Spleen (tissue), 11 donors: ENCODE measurements at regions not wholly inside any gene's neighbourhood (a gene's known extent, or its start where the extent isn't known, plus 50 kb on each side); places are given as distances from the start of the nearest gene placed in this dataset.
"Not testable (repeated sequence)": the region's sequence is repeated elsewhere in the genome, so short reads cannot be mapped to it uniquely, and the experiment has no call there.

ENCODE experiments used
- DNase-seq: peaks from one replicate; pipeline ENCODE4 v3.0.0-alpha.2; 2020
- H3K27ac ChIP-seq, 8 donors: fragments of 200-600 bp; sonication (generic) in 7 of 8; 1 replicate in 4 of 8; 2 replicates in 4 of 8; pipeline versions ENCODE4 v1.5.0 to v1.8.0; 2016 to 2021; ENCODE audit warnings: inconsistent platforms in 4 of 8, mild to moderate bottlenecking in 4 of 8, moderate library complexity in 1 of 8
- H3K27me3 ChIP-seq, 7 donors: fragments of 200-600 bp; sonication (generic) in 6 of 7; replicated peaks in 1 of 7; 1 replicate in 4 of 7; 2 replicates in 3 of 7; pipeline versions ENCODE4 v1.5.0 to v1.8.0; 2016 to 2021; ENCODE audit warnings: inconsistent platforms in 3 of 7, mild to moderate bottlenecking in 1 of 7
- H3K36me3 ChIP-seq, 6 donors: fragments of 200-600 bp; sonication (generic) in 5 of 6; 1 replicate in 4 of 6; 2 replicates in 2 of 6; pipeline versions ENCODE4 v1.5.0 to v1.8.0; 2016 to 2021; ENCODE audit warnings: inconsistent platforms in 2 of 6
- H3K4me1 ChIP-seq, 6 donors: fragments of 200-600 bp; sonication (generic) in 5 of 6; 1 replicate in 3 of 6; 2 replicates in 3 of 6; pipeline versions ENCODE4 v1.5.0 to v1.8.0; 2016 to 2021; ENCODE audit warnings: inconsistent platforms in 3 of 6
- H3K4me3 ChIP-seq, 8 donors: fragments of 200-600 bp; sonication (generic) in 7 of 8; 1 replicate in 4 of 8; 2 replicates in 4 of 8; pipeline versions ENCODE4 v1.5.0 to v1.8.0; 2016 to 2021; ENCODE audit warnings: inconsistent platforms in 4 of 8, mild to moderate bottlenecking in 4 of 8, moderate library complexity in 2 of 8
- H3K9me3 ChIP-seq, 8 donors: fragments of 200-600 bp; sonication (generic) in 7 of 8; 1 replicate in 4 of 8; 2 replicates in 4 of 8; pipeline versions ENCODE4 v1.5.0 to v1.8.0; 2016 to 2021; ENCODE audit warnings: inconsistent platforms in 4 of 8
- POLR2A ChIP-seq, 3 donors: fragments of 450-650 bp; IDR thresholded peaks; one replicate each; pipeline ENCODE4 v1.5.1; 2017; ENCODE audit warnings: antibody characterized with exemption in 3 of 3, mild to moderate bottlenecking in 1 of 3
- POLR2AphosphoS5 ChIP-seq, 3 donors: sonication (generic); formaldehyde crosslinking; IDR thresholded peaks; one replicate each; pipeline ENCODE4 v1.5.1; 2017; ENCODE audit warnings: antibody characterized with exemption in 3 of 3
- WGBS, 5 donors: extraction: QIAGEN DNeasy Blood & Tissue Kit in 3 of 5; methylation state at CpG; one replicate each; pipeline versions ENCODE4 v1.1.5 to v1.1.7; 2013 to 2018; 5-methylcytosine and 5-hydroxymethylcytosine counted together
- intact Hi-C: fragments of 100-400 bp; cut with DNase I; formaldehyde crosslinking; loops from one replicate; pipeline ENCODE4 v1.15.0; 2023; ENCODE audit warnings: low total_unique reads
- TF ChIP-seq, protein P1 (sequence below), 11 experiments: fragments of 200-600 bp in 7 of 11; fragments of 450-650 bp in 4 of 11; sonication (generic) in 4 of 11; IDR thresholded peaks in 8 of 11; conservative IDR thresholded peaks in 3 of 11; 1 replicate in 7 of 11; 2 replicates in 4 of 11; pipeline versions ENCODE4 v1.4.0 to v1.8.0; 2016 to 2021; ENCODE audit warnings: antibody characterized with exemption in 11 of 11, inconsistent platforms in 4 of 11, mild to moderate bottlenecking in 1 of 11
- donor health status: healthy with polysubstance abuse.
- donor health status: DM: no; HTN: no; CAD: no; lungs with moderate emphysema.
- donor health status: DM: no; HTN: no; CAD: no.
- donor health status: Bipolar disorder and iron deficiency.
- donor health status: healthy.
- donor health status: DM: no; HTN: no; CAD: no.
- donor health status: DM: yes; HTN: yes; CAD: no.

GRCh38 chr18:24613896-24614640 lies 153.6 kb downstream of the HRH4 start:
- Histone ChIP-seq H3K27me3 (no peaks in the 10 kb centered on the region), H3K4me1 (no peaks in the 10 kb centered on the region), H3K4me3 (no peak overlapping the region), H3K36me3 (no peaks in the 10 kb centered on the region), H3K27ac (no peak overlapping the region), H3K9me3 (no peaks in the 10 kb centered on the region)
- intact Hi-C loops = no loop called here
- TF ChIP-seq, protein P1, sequence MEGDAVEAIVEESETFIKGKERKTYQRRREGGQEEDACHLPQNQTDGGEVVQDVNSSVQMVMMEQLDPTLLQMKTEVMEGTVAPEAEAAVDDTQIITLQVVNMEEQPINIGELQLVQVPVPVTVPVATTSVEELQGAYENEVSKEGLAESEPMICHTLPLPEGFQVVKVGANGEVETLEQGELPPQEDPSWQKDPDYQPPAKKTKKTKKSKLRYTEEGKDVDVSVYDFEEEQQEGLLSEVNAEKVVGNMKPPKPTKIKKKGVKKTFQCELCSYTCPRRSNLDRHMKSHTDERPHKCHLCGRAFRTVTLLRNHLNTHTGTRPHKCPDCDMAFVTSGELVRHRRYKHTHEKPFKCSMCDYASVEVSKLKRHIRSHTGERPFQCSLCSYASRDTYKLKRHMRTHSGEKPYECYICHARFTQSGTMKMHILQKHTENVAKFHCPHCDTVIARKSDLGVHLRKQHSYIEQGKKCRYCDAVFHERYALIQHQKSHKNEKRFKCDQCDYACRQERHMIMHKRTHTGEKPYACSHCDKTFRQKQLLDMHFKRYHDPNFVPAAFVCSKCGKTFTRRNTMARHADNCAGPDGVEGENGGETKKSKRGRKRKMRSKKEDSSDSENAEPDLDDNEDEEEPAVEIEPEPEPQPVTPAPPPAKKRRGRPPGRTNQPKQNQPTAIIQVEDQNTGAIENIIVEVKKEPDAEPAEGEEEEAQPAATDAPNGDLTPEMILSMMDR (IDR thresholded peaks at IDR 0.05 in 8 of 11, conservative IDR thresholded peaks at IDR 0.05 in 3 of 11) = no peak
- TF ChIP-seq POLR2AphosphoS5 (IDR thresholded peaks at IDR 0.05) (no peak), POLR2A (IDR thresholded peaks at IDR 0.05) (no peak)
- DNase-seq = no peak
- WGBS, 5 donors = 38 to 63% (median 41%) methylated on average over 3 of the region's 3 CpGs

- WGBS, 5 donors = 47 to 81% (median 76%) methylated on average over 3 of the region's 3 CpGs
- H3K4me1 ChIP-seq = no peaks in the 10 kb centered on the region
- no peak for DNase-seq
- H3K27me3 ChIP-seq = no peaks in the 10 kb centered on the region
- no peak overlapping the region for H3K4me3 ChIP-seq
- H3K36me3 ChIP-seq = no peaks in the 10 kb centered on the region
- TF ChIP-seq POLR2AphosphoS5 (IDR thresholded peaks at IDR 0.05) (no peak), POLR2A (IDR thresholded peaks at IDR 0.05) (no peak)
- TF ChIP-seq, protein P1 (IDR thresholded peaks at IDR 0.05 in 8 of 11, conservative IDR thresholded peaks at IDR 0.05 in 3 of 11) = no peak
- intact Hi-C loops = no loop called here
- no peak overlapping the region for H3K27ac ChIP-seq
- H3K9me3 ChIP-seq = no peaks in the 10 kb centered on the region
Observed at GRCh38 chr18:24616653-24617052, 156.2 kb downstream of the HRH4 start.

DNA sequence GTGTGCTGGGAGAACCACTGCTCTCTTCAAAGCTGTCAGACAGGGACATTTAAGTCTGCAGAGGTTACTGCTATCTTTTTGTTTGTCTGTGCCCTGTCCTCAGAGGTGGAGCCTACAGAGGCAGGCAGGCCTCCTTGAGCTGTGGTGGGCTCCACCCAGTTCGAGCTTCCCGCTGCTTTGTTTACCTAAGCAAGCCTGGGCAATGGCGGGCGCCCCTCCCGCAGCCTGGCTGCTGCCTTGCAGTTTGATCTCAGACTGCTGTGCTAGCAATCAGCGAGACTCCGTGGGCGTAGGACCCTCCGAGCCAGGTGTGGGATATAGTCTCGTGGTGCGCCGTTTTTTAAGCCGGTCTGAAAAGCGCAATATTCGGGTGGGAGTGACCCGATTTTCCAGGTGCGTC lies 164.0 kb downstream of the HRH4 start:
- H3K4me1 ChIP-seq, DNase-seq, H3K27ac ChIP-seq, H3K27me3 ChIP-seq, intact Hi-C loops, H3K36me3 ChIP-seq, H3K9me3 ChIP-seq, H3K4me3 ChIP-seq: not testable (repeated sequence)
- WGBS, 5 donors = 67 to 87% (median 85%) methylated on average over 5 to 9 of the region's 17 CpGs; no CpG with 5 or more reads in 2 of the 5 donors

DNA sequence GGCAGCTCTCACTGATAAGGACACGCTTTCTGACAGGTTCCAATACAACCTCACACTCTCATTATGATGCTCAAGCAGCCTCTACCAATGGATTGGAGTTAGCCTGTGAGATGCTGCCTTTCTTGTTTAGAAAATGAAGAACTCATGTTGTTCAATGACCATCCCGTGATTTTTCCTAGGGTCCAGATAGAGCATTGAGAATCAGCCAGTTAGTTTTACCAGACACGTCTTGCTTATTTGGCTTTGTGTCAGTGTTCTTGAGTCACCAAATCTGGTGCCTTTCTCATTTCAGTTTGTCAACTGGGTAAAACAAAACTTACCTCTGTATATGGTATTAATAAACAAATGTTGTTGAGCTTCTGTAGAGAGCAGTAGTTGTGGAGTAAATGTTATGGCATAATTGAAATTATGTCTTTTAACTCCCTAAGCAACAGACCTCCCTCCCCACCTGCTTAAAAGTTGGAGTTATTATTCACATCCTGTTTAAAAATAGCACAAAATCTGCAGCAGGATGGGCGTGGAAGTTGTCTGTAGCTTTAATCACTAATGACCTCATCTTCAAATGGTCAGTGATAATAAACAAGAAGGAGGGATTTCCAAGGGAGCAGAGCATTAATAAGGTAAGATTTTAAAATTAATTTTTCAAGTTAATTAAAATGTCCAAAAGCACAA lies 167.3 kb downstream of the HRH4 start:
- peaks cover 0 to 10% (median 2%) of the 10 kb centered on the region in 6 donors for H3K4me1 ChIP-seq
- DNase-seq = no peak
- H3K4me3 ChIP-seq = no peak overlapping the region
- TF ChIP-seq POLR2AphosphoS5 (IDR thresholded peaks at IDR 0.05) = no peak
- TF ChIP-seq, protein P1 (IDR thresholded peaks at IDR 0.05 in 8 of 11, conservative IDR thresholded peaks at IDR 0.05 in 3 of 11) = no peak
- TF ChIP-seq POLR2A (IDR thresholded peaks at IDR 0.05) = no peak
- H3K27me3 ChIP-seq = peaks cover 0 to 11% (median 0%) of the 10 kb centered on the region in 7 donors
- intact Hi-C loops = no loop called here
- whole genome bisulfite sequencing, 5 donors = 46 to 74% (median 59%) methylated on average over 4 of the region's 4 CpGs
- H3K27ac ChIP-seq = no peak overlapping the region
- H3K9me3 ChIP-seq = no peaks in the 10 kb centered on the region
- no peaks in the 10 kb centered on the region for H3K36me3 ChIP-seq
